Ovary (tissue), 3 donors: ENCODE measurements at regions not wholly inside any gene's neighbourhood (a gene's known extent, or its start where the extent isn't known, plus 50 kb on each side); places are given as distances from the start of the nearest gene placed in this dataset.

Source experiments
- EP300 ChIP-seq: sonication (generic); formaldehyde crosslinking; IDR thresholded peaks from one replicate; pipeline ENCODE4 v1.6.1; 2017; ENCODE audit warnings: antibody characterized with exemption
- POLR2A ChIP-seq: fragments of 450-650 bp; IDR thresholded peaks from one replicate; pipeline ENCODE4 v1.6.1; 2017; ENCODE audit warnings: antibody characterized with exemption, mild to moderate bottlenecking, moderate library complexity
- TF ChIP-seq, protein P1 (sequence below), 3 donors: fragments of 450-650 bp in 2 of 3; fragments of 200-600 bp in 1 of 3; IDR thresholded peaks; one replicate each; pipeline versions ENCODE4 v1.5.1 to v1.8.0; 2016 to 2022; ENCODE audit warnings: antibody characterized with exemption in 3 of 3, mild to moderate bottlenecking in 1 of 3
- donor health status: DM: no; HTN: no; CAD: no.

DNA sequence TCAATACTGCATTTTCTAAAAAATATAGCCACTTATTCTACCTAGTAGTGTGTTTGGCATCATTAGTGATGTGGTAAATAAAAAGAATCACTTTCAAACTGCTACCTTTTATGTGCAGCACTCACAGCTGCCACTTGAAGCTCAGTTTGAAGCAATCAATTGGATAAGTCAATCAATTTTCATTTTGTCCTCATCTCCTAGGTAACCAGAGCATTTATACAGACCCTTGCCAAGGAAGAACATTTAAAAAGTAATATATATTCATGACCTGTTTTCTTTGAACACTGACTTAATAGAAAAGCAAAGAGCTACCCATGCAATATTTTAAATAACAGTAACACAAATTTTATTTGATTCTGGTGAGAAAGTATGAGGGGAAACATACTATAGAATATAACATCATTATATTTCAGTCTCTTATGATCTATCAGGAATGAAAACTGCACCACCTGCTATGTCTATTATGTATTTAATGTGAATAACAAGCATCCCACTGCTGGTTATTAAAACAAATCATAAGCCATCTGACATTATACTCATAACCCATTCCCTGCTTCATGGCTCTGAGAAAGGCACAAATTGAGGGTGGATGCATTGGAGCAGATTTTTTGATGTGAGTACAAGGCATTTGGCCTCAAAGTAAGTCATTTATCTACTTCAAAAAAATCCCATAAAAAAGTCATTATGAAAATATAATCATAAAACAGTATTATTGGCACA is 168.4 kb upstream of the C21orf91 start:
- TF ChIP-seq POLR2A (no peak), EP300 (no peak)
- TF ChIP-seq, protein P1, sequence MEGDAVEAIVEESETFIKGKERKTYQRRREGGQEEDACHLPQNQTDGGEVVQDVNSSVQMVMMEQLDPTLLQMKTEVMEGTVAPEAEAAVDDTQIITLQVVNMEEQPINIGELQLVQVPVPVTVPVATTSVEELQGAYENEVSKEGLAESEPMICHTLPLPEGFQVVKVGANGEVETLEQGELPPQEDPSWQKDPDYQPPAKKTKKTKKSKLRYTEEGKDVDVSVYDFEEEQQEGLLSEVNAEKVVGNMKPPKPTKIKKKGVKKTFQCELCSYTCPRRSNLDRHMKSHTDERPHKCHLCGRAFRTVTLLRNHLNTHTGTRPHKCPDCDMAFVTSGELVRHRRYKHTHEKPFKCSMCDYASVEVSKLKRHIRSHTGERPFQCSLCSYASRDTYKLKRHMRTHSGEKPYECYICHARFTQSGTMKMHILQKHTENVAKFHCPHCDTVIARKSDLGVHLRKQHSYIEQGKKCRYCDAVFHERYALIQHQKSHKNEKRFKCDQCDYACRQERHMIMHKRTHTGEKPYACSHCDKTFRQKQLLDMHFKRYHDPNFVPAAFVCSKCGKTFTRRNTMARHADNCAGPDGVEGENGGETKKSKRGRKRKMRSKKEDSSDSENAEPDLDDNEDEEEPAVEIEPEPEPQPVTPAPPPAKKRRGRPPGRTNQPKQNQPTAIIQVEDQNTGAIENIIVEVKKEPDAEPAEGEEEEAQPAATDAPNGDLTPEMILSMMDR (IDR thresholded peaks at IDR 0.05), result no peak
